CD4-positive, CD25-positive, alpha-beta regulatory T cell (primary cell): ENCODE measurements at regions not wholly inside any gene's neighbourhood (a gene's known extent, or its start where the extent isn't known, plus 50 kb on each side); places are given as distances from the start of the nearest gene placed in this dataset.

Experiments
- ATAC-seq, 2 donors: fragments of 150-1000 bp; cut with Tn5 transposase; one replicate each; pipeline ENCODE4 v1.10.0; 2021; ENCODE audit warnings: low read depth in 2 of 2, moderate number of reproducible peaks in 2 of 2, moderate library complexity in 1 of 2
- DNase-seq, 3 donors: peaks; one replicate each; pipeline versions ENCODE4 v3.0.0 to v3.0.0-alpha.2; 2012 to 2022; ENCODE audit warnings: mixed read lengths in 1 of 3
- H3K27ac ChIP-seq: one replicate; pipeline ENCODE4 v1.7.0; 2013; ENCODE audit warnings: mild to moderate bottlenecking, low read length; ENCODE audit not compliant: insufficient read depth, poor library complexity, severe bottlenecking
- H3K27me3 ChIP-seq: one replicate; pipeline ENCODE4 v1.7.0; 2013; ENCODE audit warnings: low read length; ENCODE audit not compliant: control insufficient read depth, insufficient read depth
- H3K36me3 ChIP-seq: one replicate; pipeline ENCODE4 v1.7.0; 2013; ENCODE audit warnings: mild to moderate bottlenecking, low read length, moderate library complexity; ENCODE audit not compliant: control insufficient read depth, insufficient read depth
- H3K4me1 ChIP-seq: 2 replicates; pipeline ENCODE4 v1.7.0; 2013; ENCODE audit warnings: mild to moderate bottlenecking, low read length; ENCODE audit not compliant: insufficient read depth, control insufficient read depth, poor library complexity, severe bottlenecking
- H3K4me3 ChIP-seq: one replicate; pipeline ENCODE4 v1.7.0; 2013; ENCODE audit warnings: low read depth, mild to moderate bottlenecking, low read length, moderate library complexity
- H3K9me3 ChIP-seq, 2 experiments: 1 replicate in 1 of 2; 2 replicates in 1 of 2; pipeline ENCODE4 v1.7.0; 2013; ENCODE audit warnings: low read length in 2 of 2, mild to moderate bottlenecking in 1 of 2, moderate library complexity in 1 of 2; ENCODE audit not compliant: control insufficient read depth in 2 of 2
- H3K27ac Mint-ChIP-seq, 3 donors: one replicate each; pipeline ENCODE4 v1.8.0; 2020 to 2022; ENCODE audit warnings: mild to moderate bottlenecking in 3 of 3, mixed read lengths in 3 of 3, moderate library complexity in 2 of 3
- H3K27me3 Mint-ChIP-seq: one replicate; pipeline ENCODE4 v1.8.0; 2022; ENCODE audit warnings: mild to moderate bottlenecking, mixed read lengths
- H3K36me3 Mint-ChIP-seq: one replicate; pipeline ENCODE4 v1.8.0; 2020; ENCODE audit warnings: mixed read lengths
- H3K4me1 Mint-ChIP-seq, 4 donors: one replicate each; pipeline ENCODE4 v1.8.0; 2020 to 2022; ENCODE audit warnings: mixed read lengths in 4 of 4, mild to moderate bottlenecking in 1 of 4
- H3K4me3 Mint-ChIP-seq, 4 donors: one replicate each; pipeline ENCODE4 v1.8.0; 2020 to 2022; ENCODE audit warnings: mild to moderate bottlenecking in 4 of 4, mixed read lengths in 4 of 4, moderate library complexity in 3 of 4
- H3K9me3 Mint-ChIP-seq, 7 donors: one replicate each; pipeline ENCODE4 v1.8.0; 2020 to 2022; ENCODE audit warnings: mixed read lengths in 7 of 7, mild to moderate bottlenecking in 3 of 7, moderate library complexity in 2 of 7

GRCh38 chr4:112073181-112073580 lies 72.1 kb upstream of the FAM241A start:
- Mint-ChIP-seq H3K4me1 (peaks cover 0 to 3% (median 0%) of the 10 kb centered on the region in 4 donors), H3K27ac (no peak overlapping the region), H3K27me3 (peaks cover 35% of the 10 kb centered on the region), H3K4me3 (no peak overlapping the region), H3K9me3 (peaks cover 0 to 15% (median 0%) of the 10 kb centered on the region in 7 donors), H3K36me3 (no peaks in the 10 kb centered on the region)
- Histone ChIP-seq H3K9me3 (no peaks in the 10 kb centered on the region), H3K4me1 (no peaks in the 10 kb centered on the region), H3K4me3 (no peak overlapping the region), H3K36me3 (no peaks in the 10 kb centered on the region), H3K27me3 (peaks cover 6% of the 10 kb centered on the region), H3K27ac (no peak overlapping the region)
- ATAC-seq (no peak), DNase-seq (no peak)

- Histone ChIP-seq H3K36me3 (no peaks in the 10 kb centered on the region), H3K4me1 (no peaks in the 10 kb centered on the region), H3K27me3 (peaks cover 5% of the 10 kb centered on the region), H3K9me3 (no peaks in the 10 kb centered on the region), H3K27ac (no peak overlapping the region), H3K4me3 (no peak overlapping the region)
- DNase-seq (peak in 2 of 3 donors; percentile 31 to 51), ATAC-seq (peak; percentile 45 to 55)
- Mint-ChIP-seq H3K9me3 (peaks cover 0 to 15% (median 0%) of the 10 kb centered on the region in 7 donors), H3K4me1 (peaks cover 0 to 3% (median 0%) of the 10 kb centered on the region in 4 donors), H3K27me3 (peaks cover 38% of the 10 kb centered on the region), H3K36me3 (no peaks in the 10 kb centered on the region), H3K4me3 (no peak overlapping the region), H3K27ac (peak overlapping the region in 1 of 3 donors; percentile 69)
These were observed 70.0 kb upstream of the FAM241A start for GRCh38 chr4:112075129-112075753.

GRCh38 chr4:112075906-112076305 lies 69.3 kb upstream of the FAM241A start:
- H3K4me1 Mint-ChIP-seq = peaks cover 0 to 3% (median 0%) of the 10 kb centered on the region in 4 donors
- peaks cover 43% of the 10 kb centered on the region for H3K27me3 Mint-ChIP-seq
- Histone ChIP-seq H3K36me3 (no peaks in the 10 kb centered on the region), H3K4me1 (no peaks in the 10 kb centered on the region), H3K4me3 (no peak overlapping the region), H3K27me3 (peaks cover 6% of the 10 kb centered on the region), H3K9me3 (no peaks in the 10 kb centered on the region), H3K27ac (no peak overlapping the region)
- H3K27ac Mint-ChIP-seq = no peak overlapping the region
- DNase-seq (no peak), ATAC-seq (no peak)
- H3K36me3 Mint-ChIP-seq = no peaks in the 10 kb centered on the region
- peaks cover 0 to 15% (median 0%) of the 10 kb centered on the region in 7 donors for H3K9me3 Mint-ChIP-seq
- H3K4me3 Mint-ChIP-seq = no peak overlapping the region

GRCh38 chr4:112076919-112077608 lies 68.2 kb upstream of the FAM241A start:
- Histone ChIP-seq H3K4me1 (no peaks in the 10 kb centered on the region), H3K36me3 (no peaks in the 10 kb centered on the region), H3K27ac (no peak overlapping the region), H3K4me3 (no peak overlapping the region), H3K27me3 (peaks cover 9% of the 10 kb centered on the region), H3K9me3 (no peaks in the 10 kb centered on the region)
- no peak for DNase-seq
- Mint-ChIP-seq H3K27me3 (peaks cover 44% of the 10 kb centered on the region), H3K4me3 (no peak overlapping the region), H3K27ac (no peak overlapping the region), H3K4me1 (peaks cover 0 to 3% (median 0%) of the 10 kb centered on the region in 4 donors), H3K36me3 (no peaks in the 10 kb centered on the region), H3K9me3 (peaks cover 0 to 15% (median 0%) of the 10 kb centered on the region in 7 donors)
- no peak for ATAC-seq

GRCh38 chr4:112077743-112078142 lies 67.5 kb upstream of the FAM241A start:
- Histone ChIP-seq H3K36me3 (no peaks in the 10 kb centered on the region), H3K9me3 (no peaks in the 10 kb centered on the region), H3K4me3 (no peak overlapping the region), H3K27me3 (peaks cover 9% of the 10 kb centered on the region), H3K27ac (no peak overlapping the region), H3K4me1 (no peaks in the 10 kb centered on the region)
- Mint-ChIP-seq H3K27ac (no peak overlapping the region), H3K9me3 (peaks cover 0 to 10% (median 0%) of the 10 kb centered on the region in 7 donors), H3K27me3 (peaks cover 37% of the 10 kb centered on the region), H3K4me3 (no peak overlapping the region), H3K4me1 (peaks cover 0 to 3% (median 0%) of the 10 kb centered on the region in 4 donors), H3K36me3 (no peaks in the 10 kb centered on the region)
- no peak for DNase-seq
- no peak for ATAC-seq

GRCh38 chr4:112082954-112083586 lies 62.2 kb upstream of the FAM241A start:
- no peaks in the 10 kb centered on the region for H3K36me3 ChIP-seq
- no peak overlapping the region for H3K4me3 ChIP-seq
- H3K9me3 ChIP-seq = no peaks in the 10 kb centered on the region
- no peak overlapping the region for H3K27ac Mint-ChIP-seq
- no peaks in the 10 kb centered on the region for H3K4me1 ChIP-seq
- H3K27ac ChIP-seq = no peak overlapping the region
- no peak for DNase-seq
- peaks cover 42% of the 10 kb centered on the region for H3K27me3 Mint-ChIP-seq
- peaks cover 0 to 2% (median 0%) of the 10 kb centered on the region in 7 donors for H3K9me3 Mint-ChIP-seq
- no peaks in the 10 kb centered on the region for H3K36me3 Mint-ChIP-seq
- peaks cover 0 to 3% (median 0%) of the 10 kb centered on the region in 4 donors for H3K4me1 Mint-ChIP-seq
- no peak overlapping the region for H3K4me3 Mint-ChIP-seq
- ATAC-seq = no peak
- H3K27me3 ChIP-seq = peaks cover 14% of the 10 kb centered on the region

GRCh38 chr4:112083587-112084347 lies 61.5 kb upstream of the FAM241A start:
- peaks cover 13% of the 10 kb centered on the region for H3K27me3 ChIP-seq
- H3K4me1 Mint-ChIP-seq = peaks cover 0 to 3% (median 0%) of the 10 kb centered on the region in 4 donors
- no peaks in the 10 kb centered on the region for H3K9me3 ChIP-seq
- no peaks in the 10 kb centered on the region for H3K36me3 Mint-ChIP-seq
- H3K27ac Mint-ChIP-seq = no peak overlapping the region
- H3K4me3 Mint-ChIP-seq = no peak overlapping the region
- no peaks in the 10 kb centered on the region for H3K36me3 ChIP-seq
- DNase-seq = no peak
- H3K4me1 ChIP-seq = no peaks in the 10 kb centered on the region
- H3K4me3 ChIP-seq = no peak overlapping the region
- H3K27me3 Mint-ChIP-seq = peaks cover 36% of the 10 kb centered on the region
- no peak for ATAC-seq
- H3K9me3 Mint-ChIP-seq = peaks cover 0 to 2% (median 0%) of the 10 kb centered on the region in 7 donors
- no peak overlapping the region for H3K27ac ChIP-seq
